Liver (tissue), 2 donors: ENCODE measurements at regions not wholly inside any gene's neighbourhood (a gene's known extent, or its start where the extent isn't known, plus 50 kb on each side); places are given as distances from the start of the nearest gene placed in this dataset.

ENCODE experiments used
- CTCF ChIP-seq: fragments of 150-350 bp; IDR thresholded peaks from 2 replicates; pipeline ENCODE4 v1.5.1; 2017; ENCODE audit warnings: improper control_type of control experiment, low read depth, low read length; ENCODE audit not compliant: missing input control
- MAX ChIP-seq: IDR thresholded peaks from 2 replicates; pipeline ENCODE4 v1.6.1; 2016; ENCODE audit warnings: antibody characterized with exemption
- REST ChIP-seq: IDR thresholded peaks from 2 replicates; pipeline ENCODE4 v1.6.1; 2016; ENCODE audit warnings: antibody characterized with exemption, mild to moderate bottlenecking
- donor health status: healthy.

- no peak for TF ChIP-seq MAX
- no peak for TF ChIP-seq CTCF
- TF ChIP-seq REST = no peak
Observed at GRCh38 chr6:28729501-28730402, 194.0 kb downstream of the TRIM27 start.
